GM18868 (cell line): ENCODE measurements at regions not wholly inside any gene's neighbourhood (a gene's known extent, or its start where the extent isn't known, plus 50 kb on each side); places are given as distances from the start of the nearest gene placed in this dataset.

Experiments
- ATAC-seq: cut with Tn5 transposase; IDR thresholded peaks from one replicate; pipeline ENCODE4 v1.9.1; 2021; ENCODE audit warnings: mild to moderate bottlenecking, moderate library complexity; ENCODE audit not compliant: unreplicated experiment

DNA sequence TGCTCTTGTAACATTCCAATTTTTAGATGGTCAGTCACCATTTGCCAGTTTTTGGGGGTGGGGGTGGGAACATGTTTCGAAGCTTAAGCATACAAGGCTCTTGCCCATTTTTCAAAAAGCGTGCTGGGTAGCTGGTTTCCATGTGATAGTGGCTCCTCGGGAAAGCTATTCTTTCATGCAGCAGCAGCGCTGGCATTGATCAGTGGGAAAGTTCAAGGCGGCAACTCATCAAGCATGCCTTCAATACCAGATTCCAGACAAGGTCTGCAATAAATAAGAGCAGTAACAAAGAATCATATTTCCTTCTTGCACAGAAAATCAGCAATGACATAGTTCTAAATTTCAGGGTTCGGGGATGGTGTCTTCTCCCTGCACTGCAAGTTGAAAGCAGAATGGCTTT is 133.5 kb upstream of the ONECUT1 start:
- ATAC-seq, result no peak

GRCh38 chr15:52922871-52923270 is 132.7 kb upstream of the ONECUT1 start:
- no peak for ATAC-seq

GRCh38 chr15:52912172-52912571 is 122.0 kb upstream of the ONECUT1 start:
- ATAC-seq, result no peak

- no peak for ATAC-seq
These were observed 103.2 kb upstream of the ONECUT1 start for GRCh38 chr15:52893338-52893737.

DNA sequence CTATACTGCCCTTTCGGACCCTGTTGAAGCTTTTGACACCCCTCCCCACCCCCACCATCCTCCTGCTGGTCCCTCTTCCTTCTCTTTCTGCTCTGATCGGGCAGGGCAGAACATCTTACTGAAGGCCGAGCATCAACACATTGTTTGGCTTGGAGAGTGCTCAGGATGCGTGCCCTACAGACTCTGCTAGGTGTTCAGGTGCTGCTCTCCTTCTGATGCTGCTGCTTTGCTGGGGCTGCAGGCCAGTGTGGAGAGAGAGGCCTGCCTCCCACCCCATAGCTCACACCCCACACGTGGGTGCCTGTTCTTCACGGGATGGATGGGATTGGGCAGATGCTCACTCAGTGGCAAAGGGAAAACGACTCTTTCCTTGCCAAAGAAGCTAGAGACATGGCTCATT is 89.8 kb upstream of the ONECUT1 start:
- no peak for ATAC-seq

- no peak for ATAC-seq
These were observed 89.0 kb upstream of the ONECUT1 start for GRCh38 chr15:52879145-52879544.

GRCh38 chr15:52876991-52877663 is 87.0 kb upstream of the ONECUT1 start:
- no peak for ATAC-seq

GRCh38 chr15:52872036-52872818 is 82.1 kb upstream of the ONECUT1 start:
- no peak for ATAC-seq

- ATAC-seq, result no peak
These were observed 79.9 kb upstream of the ONECUT1 start for GRCh38 chr15:52870015-52870414.

GRCh38 chr15:52866698-52867097 is 76.6 kb upstream of the ONECUT1 start:
- ATAC-seq, result no peak

GRCh38 chr15:52862677-52863076 is 72.5 kb upstream of the ONECUT1 start:
- no peak for ATAC-seq

DNA sequence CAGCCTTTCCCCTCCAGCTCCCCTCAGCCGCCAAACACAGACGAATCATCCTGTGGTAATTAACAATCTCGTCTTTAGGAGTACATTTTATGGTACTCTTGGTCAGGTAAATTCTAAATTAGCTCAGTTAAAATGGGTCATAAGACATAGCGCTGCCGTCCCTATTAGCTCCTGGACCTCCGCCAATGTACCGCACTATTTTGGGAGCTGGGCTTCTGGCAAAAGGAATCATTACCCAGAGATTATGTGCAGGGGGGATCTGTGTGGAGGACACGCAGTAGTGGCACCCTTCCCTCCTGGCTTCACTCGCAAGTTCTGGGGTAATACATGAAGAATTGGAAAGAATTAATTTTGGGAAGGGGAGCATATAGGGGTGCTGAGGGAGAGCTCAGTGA is 68.6 kb upstream of the ONECUT1 start:
- ATAC-seq, result no peak

DNA sequence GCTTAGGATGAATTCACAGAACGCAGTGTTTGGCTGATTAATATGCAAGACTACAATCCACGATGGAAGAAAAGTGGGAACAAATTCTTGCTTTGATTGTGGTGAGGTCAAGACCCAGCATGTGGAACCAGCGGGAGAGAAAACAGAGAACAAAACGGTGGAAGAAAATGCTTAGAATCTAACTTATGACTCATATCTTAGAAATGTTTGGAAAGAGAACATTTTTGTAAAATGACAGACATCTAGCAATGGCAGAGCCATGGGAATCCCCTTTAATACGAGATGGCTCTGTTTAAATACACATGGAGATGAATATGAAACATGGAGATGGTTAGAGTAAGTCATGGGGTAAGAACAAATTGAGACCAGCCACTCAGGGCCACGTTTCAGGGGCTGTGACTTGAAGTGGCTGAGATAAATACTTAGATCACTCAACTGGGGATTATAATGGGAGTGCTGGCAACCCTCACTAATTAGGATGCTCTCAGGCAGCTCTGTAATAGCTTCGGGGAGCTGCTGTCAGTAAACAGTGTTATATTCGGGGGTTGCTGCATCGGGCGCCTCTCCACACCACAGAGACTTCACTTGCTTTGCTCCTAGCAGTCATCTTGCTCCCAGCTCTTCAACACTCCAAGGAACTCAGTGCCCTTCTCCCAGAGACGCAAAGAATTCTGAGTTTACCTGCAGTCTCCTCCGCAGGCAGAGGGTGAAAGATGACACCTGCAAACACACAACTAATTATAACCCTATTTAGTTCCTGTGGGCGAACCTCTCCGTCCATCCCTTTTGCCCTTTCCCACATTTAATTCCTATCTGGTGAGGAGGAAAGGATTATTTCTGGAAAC is 68.0 kb upstream of the ONECUT1 start:
- no peak for ATAC-seq

DNA sequence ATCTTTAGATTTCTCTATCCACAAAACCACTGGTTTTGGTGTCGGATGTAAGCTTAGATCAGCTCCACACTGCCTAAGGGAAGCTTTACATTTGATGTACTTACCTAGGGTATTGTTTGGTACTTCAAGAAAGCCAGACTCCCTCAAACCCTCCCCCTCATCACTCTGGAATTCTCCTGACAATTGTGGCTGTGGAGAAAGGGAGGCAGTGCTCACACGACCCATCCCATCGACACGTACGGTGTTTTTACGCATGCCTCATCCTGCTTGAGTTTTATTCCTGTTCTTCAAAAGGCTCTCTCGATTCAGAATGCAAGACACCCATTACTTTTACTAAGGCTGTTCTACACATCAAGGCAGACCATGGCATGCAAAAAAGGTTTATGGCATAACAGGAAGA is 67.3 kb upstream of the ONECUT1 start:
- ATAC-seq, result no peak

- ATAC-seq, result no peak
These were observed 66.2 kb upstream of the ONECUT1 start for GRCh38 chr15:52856286-52856685.

GRCh38 chr15:52855157-52855556 is 65.0 kb upstream of the ONECUT1 start:
- ATAC-seq, result no peak

DNA sequence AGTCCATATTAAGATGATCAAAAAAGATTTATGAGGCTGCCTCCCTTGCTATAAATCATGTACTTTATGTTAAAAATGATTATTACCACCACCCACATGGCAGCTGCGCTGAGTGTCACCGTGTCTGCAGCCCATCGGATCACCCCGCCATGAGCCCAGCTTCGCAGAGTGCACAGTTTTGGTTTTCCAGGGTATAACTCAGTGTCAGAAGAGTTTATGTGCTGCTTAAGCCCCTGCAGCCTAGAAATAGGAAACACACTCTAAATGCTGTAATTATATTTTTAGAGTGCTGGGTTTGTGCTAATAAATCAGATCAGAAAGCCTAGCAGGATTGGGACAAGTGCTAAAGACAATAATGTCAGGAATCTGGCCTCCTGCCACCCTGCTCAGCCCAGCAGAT is 54.7 kb upstream of the ONECUT1 start:
- no peak for ATAC-seq
